HEK293 (cell line): ENCODE measurements at regions not wholly inside any gene's neighbourhood (a gene's known extent, or its start where the extent isn't known, plus 50 kb on each side); places are given as distances from the start of the nearest gene placed in this dataset.
"Not testable (repeated sequence)": the region's sequence is repeated elsewhere in the genome, so short reads cannot be mapped to it uniquely, and the experiment has no call there.

Experiments used
- CTCF ChIA-PET: fragments of 350-600 bp; formaldehyde crosslinking; extraction: SDS; loops from one replicate; lab custom pipeline; 2021; ENCODE audit warnings: antibody characterized with exemption; lab: Yijun Ruan, JAX
- POLR2A ChIA-PET: fragments of 300-600 bp; formaldehyde crosslinking; extraction: SDS; loops from one replicate; lab custom pipeline; 2020; ENCODE audit warnings: antibody characterized with exemption, inconsistent platforms; lab: Yijun Ruan, JAX
- H3K27ac ChIP-seq: fragments of 200-500 bp; sonication (Bioruptor generic); 2 replicates; pipeline ENCODE4 v1.5.1; 2014; ENCODE audit warnings: low read depth, low read length, control low read depth, inconsistent platforms; ENCODE audit errors: extremely low read depth
- H3K36me3 ChIP-seq, 2 experiments: fragments of 200-500 bp in 1 of 2; sonication (Bioruptor generic) in 1 of 2; 1 replicate in 1 of 2; 2 replicates in 1 of 2; pipeline ENCODE4 v1.5.1; 2014 to 2017; ENCODE audit warnings: inconsistent platforms in 2 of 2, low read length in 2 of 2; ENCODE audit not compliant: control insufficient read depth in 2 of 2, insufficient read depth in 1 of 2
- H3K4me1 ChIP-seq: fragments of 200-500 bp; sonication (Bioruptor generic); 2 replicates; pipeline ENCODE4 v1.5.1; 2014; ENCODE audit warnings: mild to moderate bottlenecking, low read length, inconsistent platforms; ENCODE audit not compliant: control insufficient read depth, insufficient read depth
- H3K4me3 ChIP-seq: 2 replicates; pipeline ENCODE4 v1.5.1; 2011; ENCODE audit warnings: low read depth, mild to moderate bottlenecking, control low read depth, low read length, moderate library complexity
- H3K9me3 ChIP-seq: fragments of 200-500 bp; sonication (Bioruptor generic); 2 replicates; pipeline ENCODE4 v1.5.1; 2014; ENCODE audit warnings: low read depth, low read length, inconsistent platforms; ENCODE audit not compliant: control insufficient read depth, insufficient read depth
- SETDB1 ChIP-seq: IDR thresholded peaks from one replicate; pipeline ENCODE4 v1.6.1; 2017; ENCODE audit warnings: mild to moderate bottlenecking, low read length, moderate library complexity, mixed read lengths; ENCODE audit not compliant: insufficient read length
- ZFP41 ChIP-seq: fragments of 450-650 bp; formaldehyde crosslinking; IDR thresholded peaks from 2 replicates; pipeline ENCODE4 v1.5.1; 2016; ENCODE audit warnings: missing biosample characterization, missing genetic modification characterization, borderline replicate concordance
- ZNF2 ChIP-seq: fragments of 450-650 bp; formaldehyde crosslinking; IDR thresholded peaks from 2 replicates; pipeline ENCODE4 v1.5.1; 2016; ENCODE audit warnings: missing biosample characterization, missing genetic modification characterization
- ZNF223 ChIP-seq: fragments of 450-650 bp; formaldehyde crosslinking; IDR thresholded peaks from 2 replicates; pipeline ENCODE4 v1.5.1; 2016; ENCODE audit warnings: missing biosample characterization, missing genetic modification characterization
- ZNF23 ChIP-seq: fragments of 450-650 bp; formaldehyde crosslinking; IDR thresholded peaks from 2 replicates; pipeline ENCODE4 v1.5.1; 2016; ENCODE audit warnings: missing biosample characterization, missing genetic modification characterization, borderline replicate concordance
- ZNF274 ChIP-seq, 2 experiments: fragments of 200-500 bp in 1 of 2; fragments of 450-650 bp in 1 of 2; sonication (Bioruptor generic) in 1 of 2; formaldehyde crosslinking in 1 of 2; IDR thresholded peaks; 2 replicates each; pipeline versions ENCODE4 v1.5.1 to v1.6.1; 2014 to 2016; ENCODE audit warnings: borderline replicate concordance in 1 of 2, inconsistent platforms in 1 of 2, low read length in 1 of 2, missing biosample characterization in 1 of 2, missing genetic modification characterization in 1 of 2
- ZNF335 ChIP-seq: fragments of 450-650 bp; formaldehyde crosslinking; conservative IDR thresholded peaks from 2 replicates; pipeline ENCODE4 v1.5.1; 2016; ENCODE audit warnings: missing biosample characterization, missing genetic modification characterization
- ZNF341 ChIP-seq: fragments of 450-650 bp; formaldehyde crosslinking; IDR thresholded peaks from 2 replicates; pipeline ENCODE4; 2016; ENCODE audit warnings: low read depth, missing biosample characterization, missing genetic modification characterization
- ZNF529 ChIP-seq: fragments of 450-650 bp; formaldehyde crosslinking; IDR thresholded peaks from 2 replicates; pipeline ENCODE4 v1.5.1; 2017; ENCODE audit warnings: missing genetic modification characterization, missing biosample characterization; ENCODE audit not compliant: insufficient replicate concordance
- ZNF585B ChIP-seq: fragments of 450-650 bp; formaldehyde crosslinking; IDR thresholded peaks from 2 replicates; pipeline ENCODE4 v1.5.1; 2016; ENCODE audit warnings: missing biosample characterization, missing genetic modification characterization
- ZNF76 ChIP-seq: fragments of 450-650 bp; formaldehyde crosslinking; IDR thresholded peaks from 2 replicates; pipeline ENCODE4; 2016; ENCODE audit warnings: low read depth, missing biosample characterization, missing genetic modification characterization, borderline replicate concordance
- TF ChIP-seq, protein P1 (sequence below): fragments of 450-650 bp; formaldehyde crosslinking; IDR thresholded peaks from 2 replicates; pipeline ENCODE4 v1.5.1; 2017; ENCODE audit warnings: missing biosample characterization, missing genetic modification characterization
- TF ChIP-seq, protein P2 (sequence below): fragments of 450-650 bp; formaldehyde crosslinking; IDR thresholded peaks from 2 replicates; pipeline ENCODE4 v1.5.1; 2016; ENCODE audit warnings: missing biosample characterization, missing genetic modification characterization
- TF ChIP-seq, protein P3 (sequence below): fragments of 450-650 bp; formaldehyde crosslinking; IDR thresholded peaks from 2 replicates; pipeline ENCODE4 v1.5.1; 2016; ENCODE audit warnings: missing biosample characterization, missing genetic modification characterization
- TF ChIP-seq, protein P4 (sequence below): fragments of 450-650 bp; formaldehyde crosslinking; IDR thresholded peaks from 2 replicates; pipeline ENCODE4 v1.5.1; 2016; ENCODE audit warnings: missing biosample characterization, missing genetic modification characterization
- TF ChIP-seq, protein P5 (sequence below): fragments of 450-650 bp; formaldehyde crosslinking; IDR thresholded peaks from 2 replicates; pipeline ENCODE4 v1.5.0; 2017; ENCODE audit warnings: missing biosample characterization, missing genetic modification characterization, borderline replicate concordance
- TF ChIP-seq, protein P6 (sequence below): fragments of 450-650 bp; formaldehyde crosslinking; IDR thresholded peaks from 2 replicates; pipeline ENCODE4 v1.5.1; 2016; ENCODE audit warnings: missing biosample characterization, missing genetic modification characterization

DNA sequence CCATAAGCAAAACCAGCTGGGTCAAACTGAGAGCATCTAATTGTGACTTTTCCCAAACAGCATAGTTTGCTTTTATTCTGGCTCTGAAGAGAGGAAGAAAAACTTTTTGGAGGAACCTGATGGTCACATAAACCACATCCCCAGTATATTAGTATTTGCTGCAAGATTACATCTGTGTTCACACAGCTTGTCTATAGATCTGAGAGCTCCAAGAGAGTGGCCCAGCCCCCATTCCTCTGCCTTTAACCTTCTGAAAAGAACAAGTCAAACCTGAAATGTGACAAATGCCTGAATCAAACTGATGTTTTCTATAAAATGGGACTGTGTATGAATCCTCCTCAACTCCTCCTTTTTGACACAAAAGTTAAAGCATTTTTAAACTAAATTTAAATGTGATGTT lies 435.2 kb downstream of the ZNF479 start:
- H3K27ac ChIP-seq, H3K9me3 ChIP-seq, H3K4me3 ChIP-seq, POLR2A ChIA-PET, H3K36me3 ChIP-seq, H3K4me1 ChIP-seq, CTCF ChIA-PET: not testable (repeated sequence)

DNA sequence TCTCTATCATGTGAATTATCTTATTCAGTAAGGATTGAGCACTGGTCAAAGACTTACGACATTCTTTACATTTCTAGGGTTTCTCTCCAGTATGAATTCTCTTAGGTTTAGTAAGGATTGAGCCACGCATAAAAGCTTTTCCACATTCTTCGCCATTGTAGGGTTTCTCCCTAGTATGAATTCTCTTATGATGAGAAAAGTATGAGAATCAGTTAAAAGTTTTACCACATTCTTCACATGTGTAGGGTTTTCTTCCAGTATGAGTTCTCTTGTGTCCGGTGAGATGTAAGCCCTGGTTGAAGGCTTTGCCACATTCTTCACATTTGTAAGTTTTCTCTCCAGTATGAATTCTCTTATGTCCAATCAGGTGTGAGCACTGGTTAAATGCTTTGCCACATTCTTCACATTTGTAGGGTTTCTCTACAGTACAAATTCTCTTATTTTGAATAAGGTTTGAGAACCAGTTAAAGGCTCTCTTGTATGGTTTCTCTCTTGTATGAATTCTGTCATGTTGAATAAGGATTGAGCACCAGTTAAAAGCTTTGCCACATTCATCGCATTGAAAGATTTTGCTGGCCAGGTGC lies 445.9 kb downstream of the ZNF479 start:
- no peaks in the 10 kb centered on the region for H3K9me3 ChIP-seq
- ChIA-PET CTCF (no interaction called here), POLR2A (no interaction called here)
- no peak overlapping the region for H3K27ac ChIP-seq
- H3K4me1 ChIP-seq: no peaks in the 10 kb centered on the region
- no peak overlapping the region for H3K4me3 ChIP-seq
- TF ChIP-seq, protein P1, sequence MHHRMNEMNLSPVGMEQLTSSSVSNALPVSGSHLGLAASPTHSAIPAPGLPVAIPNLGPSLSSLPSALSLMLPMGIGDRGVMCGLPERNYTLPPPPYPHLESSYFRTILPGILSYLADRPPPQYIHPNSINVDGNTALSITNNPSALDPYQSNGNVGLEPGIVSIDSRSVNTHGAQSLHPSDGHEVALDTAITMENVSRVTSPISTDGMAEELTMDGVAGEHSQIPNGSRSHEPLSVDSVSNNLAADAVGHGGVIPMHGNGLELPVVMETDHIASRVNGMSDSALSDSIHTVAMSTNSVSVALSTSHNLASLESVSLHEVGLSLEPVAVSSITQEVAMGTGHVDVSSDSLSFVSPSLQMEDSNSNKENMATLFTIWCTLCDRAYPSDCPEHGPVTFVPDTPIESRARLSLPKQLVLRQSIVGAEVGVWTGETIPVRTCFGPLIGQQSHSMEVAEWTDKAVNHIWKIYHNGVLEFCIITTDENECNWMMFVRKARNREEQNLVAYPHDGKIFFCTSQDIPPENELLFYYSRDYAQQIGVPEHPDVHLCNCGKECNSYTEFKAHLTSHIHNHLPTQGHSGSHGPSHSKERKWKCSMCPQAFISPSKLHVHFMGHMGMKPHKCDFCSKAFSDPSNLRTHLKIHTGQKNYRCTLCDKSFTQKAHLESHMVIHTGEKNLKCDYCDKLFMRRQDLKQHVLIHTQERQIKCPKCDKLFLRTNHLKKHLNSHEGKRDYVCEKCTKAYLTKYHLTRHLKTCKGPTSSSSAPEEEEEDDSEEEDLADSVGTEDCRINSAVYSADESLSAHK (tag by site-specific recombination): no peak
- TF ChIP-seq SETDB1 (peak; percentile 45), ZNF274 (IDR thresholded peaks at IDR 0.05; ENCODE audit: low read length) (peak; percentile 82), ZNF274 (tag by site-specific recombination; IDR thresholded peaks at IDR 0.05; ENCODE audit: borderline replicate concordance) (no peak; the same call in 1 of the 2 replicates)
- TF ChIP-seq, all 188 proteins: peak for 2
- no peaks in the 10 kb centered on the region for H3K36me3 ChIP-seq

DNA sequence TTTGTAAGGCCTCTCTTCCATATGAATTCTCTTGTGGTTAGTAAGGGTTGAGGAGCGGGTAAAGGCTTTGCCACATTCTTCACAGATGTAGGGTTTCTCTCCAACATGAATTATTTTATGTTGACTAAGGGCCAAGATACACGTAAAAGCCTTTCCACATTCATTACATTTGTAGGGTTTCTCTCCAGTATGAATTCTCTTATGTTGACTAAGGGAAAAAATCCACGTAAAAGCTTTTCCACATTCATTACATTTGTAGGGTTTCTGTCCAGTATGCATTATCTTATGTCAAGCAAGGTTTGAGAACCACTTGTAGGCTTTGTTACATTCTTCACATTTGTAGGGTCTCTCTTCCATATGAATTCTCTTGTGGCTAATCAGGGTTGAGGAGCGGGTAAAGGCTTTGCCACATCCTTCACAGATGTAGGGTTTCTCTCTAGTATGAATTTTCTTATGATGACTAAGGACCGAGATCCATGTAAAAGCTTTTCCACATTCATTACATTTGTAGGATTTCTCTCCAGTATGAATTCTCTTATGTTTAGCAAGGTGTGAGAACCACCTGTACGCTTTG lies 493.0 kb downstream of the ZNF479 start:
- TF ChIP-seq, protein P2, sequence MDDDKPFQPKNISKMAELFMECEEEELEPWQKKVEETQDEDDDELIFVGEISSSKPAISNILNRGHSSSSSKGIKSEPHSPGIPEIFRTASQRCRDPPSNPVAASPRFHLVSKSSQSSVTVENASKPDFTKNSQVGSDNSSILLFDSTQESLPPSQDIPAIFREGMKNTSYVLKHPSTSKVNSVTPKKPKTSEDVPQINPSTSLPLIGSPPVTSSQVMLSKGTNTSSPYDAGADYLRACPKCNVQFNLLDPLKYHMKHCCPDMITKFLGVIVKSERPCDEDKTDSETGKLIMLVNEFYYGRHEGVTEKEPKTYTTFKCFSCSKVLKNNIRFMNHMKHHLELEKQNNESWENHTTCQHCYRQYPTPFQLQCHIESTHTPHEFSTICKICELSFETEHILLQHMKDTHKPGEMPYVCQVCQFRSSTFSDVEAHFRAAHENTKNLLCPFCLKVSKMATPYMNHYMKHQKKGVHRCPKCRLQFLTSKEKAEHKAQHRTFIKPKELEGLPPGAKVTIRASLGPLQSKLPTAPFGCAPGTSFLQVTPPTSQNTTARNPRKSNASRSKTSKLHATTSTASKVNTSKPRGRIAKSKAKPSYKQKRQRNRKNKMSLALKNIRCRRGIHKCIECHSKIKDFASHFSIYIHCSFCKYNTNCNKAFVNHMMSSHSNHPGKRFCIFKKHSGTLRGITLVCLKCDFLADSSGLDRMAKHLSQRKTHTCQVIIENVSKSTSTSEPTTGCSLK: no peak
- TF ChIP-seq, protein P3, sequence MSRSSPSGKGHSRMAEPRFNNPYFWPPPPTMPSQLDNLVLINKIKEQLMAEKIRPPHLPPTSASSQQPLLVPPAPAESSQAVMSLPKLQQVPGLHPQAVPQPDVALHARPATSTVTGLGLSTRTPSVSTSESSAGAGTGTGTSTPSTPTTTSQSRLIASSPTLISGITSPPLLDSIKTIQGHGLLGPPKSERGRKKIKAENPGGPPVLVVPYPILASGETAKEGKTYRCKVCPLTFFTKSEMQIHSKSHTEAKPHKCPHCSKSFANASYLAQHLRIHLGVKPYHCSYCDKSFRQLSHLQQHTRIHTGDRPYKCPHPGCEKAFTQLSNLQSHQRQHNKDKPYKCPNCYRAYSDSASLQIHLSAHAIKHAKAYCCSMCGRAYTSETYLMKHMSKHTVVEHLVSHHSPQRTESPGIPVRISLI (tag by site-specific recombination): no peak
- TF ChIP-seq, protein P4, sequence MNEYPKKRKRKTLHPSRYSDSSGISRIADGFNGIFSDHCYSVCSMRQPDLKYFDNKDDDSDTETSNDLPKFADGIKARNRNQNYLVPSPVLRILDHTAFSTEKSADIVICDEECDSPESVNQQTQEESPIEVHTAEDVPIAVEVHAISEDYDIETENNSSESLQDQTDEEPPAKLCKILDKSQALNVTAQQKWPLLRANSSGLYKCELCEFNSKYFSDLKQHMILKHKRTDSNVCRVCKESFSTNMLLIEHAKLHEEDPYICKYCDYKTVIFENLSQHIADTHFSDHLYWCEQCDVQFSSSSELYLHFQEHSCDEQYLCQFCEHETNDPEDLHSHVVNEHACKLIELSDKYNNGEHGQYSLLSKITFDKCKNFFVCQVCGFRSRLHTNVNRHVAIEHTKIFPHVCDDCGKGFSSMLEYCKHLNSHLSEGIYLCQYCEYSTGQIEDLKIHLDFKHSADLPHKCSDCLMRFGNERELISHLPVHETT (tag by site-specific recombination): no peak
- TF ChIP-seq ZNF335 (tag by site-specific recombination): no peak
- TF ChIP-seq ZNF529 (tag by site-specific recombination): no peak
- TF ChIP-seq ZNF2 (tag by site-specific recombination): no peak
- TF ChIP-seq ZNF585B (tag by site-specific recombination): no peak
- no peak for TF ChIP-seq ZNF223 (tag by site-specific recombination)
- TF ChIP-seq, protein P5, sequence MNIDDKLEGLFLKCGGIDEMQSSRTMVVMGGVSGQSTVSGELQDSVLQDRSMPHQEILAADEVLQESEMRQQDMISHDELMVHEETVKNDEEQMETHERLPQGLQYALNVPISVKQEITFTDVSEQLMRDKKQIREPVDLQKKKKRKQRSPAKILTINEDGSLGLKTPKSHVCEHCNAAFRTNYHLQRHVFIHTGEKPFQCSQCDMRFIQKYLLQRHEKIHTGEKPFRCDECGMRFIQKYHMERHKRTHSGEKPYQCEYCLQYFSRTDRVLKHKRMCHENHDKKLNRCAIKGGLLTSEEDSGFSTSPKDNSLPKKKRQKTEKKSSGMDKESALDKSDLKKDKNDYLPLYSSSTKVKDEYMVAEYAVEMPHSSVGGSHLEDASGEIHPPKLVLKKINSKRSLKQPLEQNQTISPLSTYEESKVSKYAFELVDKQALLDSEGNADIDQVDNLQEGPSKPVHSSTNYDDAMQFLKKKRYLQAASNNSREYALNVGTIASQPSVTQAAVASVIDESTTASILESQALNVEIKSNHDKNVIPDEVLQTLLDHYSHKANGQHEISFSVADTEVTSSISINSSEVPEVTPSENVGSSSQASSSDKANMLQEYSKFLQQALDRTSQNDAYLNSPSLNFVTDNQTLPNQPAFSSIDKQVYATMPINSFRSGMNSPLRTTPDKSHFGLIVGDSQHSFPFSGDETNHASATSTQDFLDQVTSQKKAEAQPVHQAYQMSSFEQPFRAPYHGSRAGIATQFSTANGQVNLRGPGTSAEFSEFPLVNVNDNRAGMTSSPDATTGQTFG (tag by site-specific recombination): no peak
- no peak for TF ChIP-seq ZNF76 (tag by site-specific recombination)
- TF ChIP-seq, protein P6, sequence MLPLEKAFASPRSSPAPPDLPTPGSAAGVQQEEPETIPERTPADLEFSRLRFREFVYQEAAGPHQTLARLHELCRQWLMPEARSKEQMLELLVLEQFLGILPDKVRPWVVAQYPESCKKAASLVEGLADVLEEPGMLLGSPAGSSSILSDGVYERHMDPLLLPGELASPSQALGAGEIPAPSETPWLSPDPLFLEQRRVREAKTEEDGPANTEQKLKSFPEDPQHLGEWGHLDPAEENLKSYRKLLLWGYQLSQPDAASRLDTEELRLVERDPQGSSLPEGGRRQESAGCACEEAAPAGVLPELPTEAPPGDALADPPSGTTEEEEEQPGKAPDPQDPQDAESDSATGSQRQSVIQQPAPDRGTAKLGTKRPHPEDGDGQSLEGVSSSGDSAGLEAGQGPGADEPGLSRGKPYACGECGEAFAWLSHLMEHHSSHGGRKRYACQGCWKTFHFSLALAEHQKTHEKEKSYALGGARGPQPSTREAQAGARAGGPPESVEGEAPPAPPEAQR (tag by site-specific recombination): no peak
- no peak for TF ChIP-seq ZFP41 (tag by site-specific recombination)
- TF ChIP-seq ZNF274 (IDR thresholded peaks at IDR 0.05; ENCODE audit: low read length): peak; percentile 44
- no peak for TF ChIP-seq ZNF274 (tag by site-specific recombination; IDR thresholded peaks at IDR 0.05; ENCODE audit: borderline replicate concordance)
- no peak for TF ChIP-seq ZNF23
- TF ChIP-seq SETDB1: peak; percentile 25
- TF ChIP-seq ZNF341: no peak
- no peak overlapping the region for H3K27ac ChIP-seq
- ChIA-PET POLR2A (no interaction called here), CTCF (no interaction called here)
- H3K4me1 ChIP-seq: no peaks in the 10 kb centered on the region
- H3K4me3 ChIP-seq: no peak overlapping the region
- no peaks in the 10 kb centered on the region for H3K36me3 ChIP-seq
- H3K9me3 ChIP-seq: no peaks in the 10 kb centered on the region
